ENCODE measurements at regions not wholly inside any gene's neighbourhood (a gene's known extent, or its start where the extent isn't known, plus 50 kb on each side); places are given as distances from the start of the nearest gene placed in this dataset.

GRCh38 chr14:96698960-96699539 lies 98.1 kb upstream of the VRK1 start:
- WGBS, result 86% methylated on average over 15 of the region's 15 CpGs
- no peaks in the 10 kb centered on the region for H3K4me1 ChIP-seq (ENCODE audit: control insufficient read depth in 4 of 4, insufficient read depth in 4 of 4, low read length in 3 of 4)
- no peaks in the 10 kb centered on the region for H3K9me3 ChIP-seq (ENCODE audit: control insufficient read depth in 4 of 4, low read length in 3 of 4)
- H3K27me3 ChIP-seq (ENCODE audit: control insufficient read depth in 4 of 4, insufficient read depth in 4 of 4, low read length in 3 of 4), result peaks cover 0 to 3% (median 0%) of the 10 kb centered on the region in 4 donors
- H3K27ac ChIP-seq (ENCODE audit: low read depth in 1 of 2, low read length in 2 of 2), result no peak overlapping the region
- H3K36me3 ChIP-seq (ENCODE audit: control insufficient read depth in 4 of 4, insufficient read depth in 3 of 4, low read depth in 1 of 4, low read length in 3 of 4), result no peaks in the 10 kb centered on the region
- DNase-seq (ENCODE audit: low spot score), result no peak
- H3K9ac ChIP-seq (ENCODE audit: low read depth in 1 of 2, low read length in 2 of 2), result no peak overlapping the region
- H3K4me3 ChIP-seq (ENCODE audit: low read depth in 1 of 3, low read length in 3 of 3), result no peak overlapping the region
- TF ChIP-seq NR2F2 (IDR thresholded peaks at IDR 0.05) (no peak), JUND (IDR thresholded peaks at IDR 0.05) (no peak), EGR1 (IDR thresholded peaks at IDR 0.05; ENCODE audit: low read depth in 2 of 2) (no peak), HNF4A (conservative IDR thresholded peaks at IDR 0.05) (no peak), RAD21 (IDR thresholded peaks at IDR 0.05) (no peak), RXRA (IDR thresholded peaks at IDR 0.05) (no peak), REST (IDR thresholded peaks at IDR 0.05) (no peak)

- peaks cover 0 to 2% (median 0%) of the 10 kb centered on the region in 4 donors for H3K27me3 ChIP-seq (ENCODE audit: control insufficient read depth in 4 of 4, insufficient read depth in 4 of 4, low read length in 3 of 4)
- no peak overlapping the region for H3K27ac ChIP-seq (ENCODE audit: low read depth in 1 of 2, low read length in 2 of 2)
- H3K36me3 ChIP-seq (ENCODE audit: control insufficient read depth in 4 of 4, insufficient read depth in 3 of 4, low read depth in 1 of 4, low read length in 3 of 4), result no peaks in the 10 kb centered on the region
- TF ChIP-seq REST (IDR thresholded peaks at IDR 0.05) (no peak), CTCF (IDR thresholded peaks at IDR 0.05; ENCODE audit: low read depth, low read length, missing input control) (no peak), SP1 (IDR thresholded peaks at IDR 0.05) (no peak), JUND (IDR thresholded peaks at IDR 0.05) (no peak), MAX (IDR thresholded peaks at IDR 0.05) (no peak)
- H3K9me3 ChIP-seq (ENCODE audit: control insufficient read depth in 4 of 4, low read length in 3 of 4), result no peaks in the 10 kb centered on the region
- H3K4me3 ChIP-seq (ENCODE audit: low read depth in 1 of 3, low read length in 3 of 3), result no peak overlapping the region
- WGBS, result 95% methylated on average over 3 of the region's 3 CpGs
- DNase-seq (ENCODE audit: low spot score), result no peak
- no peak overlapping the region for H3K9ac ChIP-seq (ENCODE audit: low read depth in 1 of 2, low read length in 2 of 2)
- H3K4me1 ChIP-seq (ENCODE audit: control insufficient read depth in 4 of 4, insufficient read depth in 4 of 4, low read length in 3 of 4), result no peaks in the 10 kb centered on the region
These were observed 97.5 kb upstream of the VRK1 start for GRCh38 chr14:96699666-96700065.
